GDM1 (cell line): ENCODE measurements at regions not wholly inside any gene's neighbourhood (a gene's known extent, or its start where the extent isn't known, plus 50 kb on each side); places are given as distances from the start of the nearest gene placed in this dataset.

Experiments used
- DNase-seq: peaks from one replicate; lab custom pipeline; 2025; lab: John Stamatoyannopoulos, UW

DNA sequence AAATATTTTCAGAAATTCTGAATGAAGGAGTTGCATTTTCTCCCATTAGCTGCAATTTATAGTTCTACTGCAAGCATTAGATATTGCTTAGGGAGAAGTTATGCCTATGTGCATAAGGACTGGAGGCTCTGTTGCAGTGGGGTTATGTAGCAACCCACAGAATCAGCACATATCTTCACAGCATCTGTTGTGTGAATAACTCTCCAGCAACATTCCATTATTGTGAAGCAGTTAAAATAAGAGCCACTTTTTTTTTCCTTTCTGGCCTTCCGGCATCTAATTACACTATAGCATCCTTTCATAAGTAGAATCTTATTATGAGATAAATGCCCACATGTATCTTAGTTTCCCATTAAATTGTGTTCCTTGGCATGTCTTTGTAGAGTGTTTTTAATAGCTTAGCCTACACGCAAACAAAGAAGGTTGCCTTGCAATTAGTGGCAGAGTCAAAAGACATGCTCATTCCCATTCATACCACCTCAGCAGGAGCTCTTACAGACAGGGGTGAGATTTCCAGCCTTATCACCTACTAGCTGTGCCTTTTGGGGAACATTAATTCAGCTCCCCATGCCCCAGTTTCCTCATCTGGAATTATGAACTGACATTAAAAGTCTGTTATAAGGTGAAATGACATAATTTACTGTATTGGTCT, 596.0 kb upstream of the GOT2 start:
- no peak for DNase-seq

DNA sequence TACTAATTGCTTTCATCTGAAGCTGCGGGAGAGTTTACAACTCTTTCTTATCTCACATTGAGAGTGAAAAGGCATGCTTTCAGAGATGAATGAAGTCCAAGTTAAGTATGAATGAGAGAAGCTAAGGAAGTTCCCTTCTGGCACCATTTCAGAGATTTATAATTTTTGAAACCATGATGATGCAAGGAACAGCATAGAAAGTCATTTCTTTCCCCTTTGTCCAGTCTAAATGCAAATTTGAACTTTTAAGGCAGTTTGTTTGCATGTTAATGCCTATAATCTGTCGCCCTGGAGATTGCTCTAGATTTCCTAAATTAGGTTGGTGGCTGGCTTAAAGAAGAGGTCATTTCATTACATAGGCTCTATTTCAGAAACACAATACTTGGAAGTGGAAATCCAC, 594.8 kb upstream of the GOT2 start:
- no peak for DNase-seq

DNA sequence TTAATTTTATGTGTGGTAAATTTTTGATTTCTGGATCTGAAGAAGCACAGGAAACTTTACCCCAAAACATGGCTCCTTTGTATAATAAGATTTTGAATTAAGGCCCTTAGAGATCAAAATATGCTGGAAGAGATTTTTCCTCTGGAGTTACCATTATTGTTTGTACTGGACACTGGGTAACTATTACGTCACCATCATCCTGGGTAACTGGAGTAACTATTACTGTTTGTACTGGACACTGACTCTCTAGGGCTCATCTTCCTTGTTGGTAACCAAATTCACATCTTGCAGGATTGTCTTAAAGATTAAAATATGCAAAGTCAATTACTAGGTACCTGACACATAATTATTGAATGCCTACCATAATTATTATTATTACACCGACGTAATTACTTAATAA, 593.8 kb upstream of the GOT2 start:
- DNase-seq, result no peak

DNA sequence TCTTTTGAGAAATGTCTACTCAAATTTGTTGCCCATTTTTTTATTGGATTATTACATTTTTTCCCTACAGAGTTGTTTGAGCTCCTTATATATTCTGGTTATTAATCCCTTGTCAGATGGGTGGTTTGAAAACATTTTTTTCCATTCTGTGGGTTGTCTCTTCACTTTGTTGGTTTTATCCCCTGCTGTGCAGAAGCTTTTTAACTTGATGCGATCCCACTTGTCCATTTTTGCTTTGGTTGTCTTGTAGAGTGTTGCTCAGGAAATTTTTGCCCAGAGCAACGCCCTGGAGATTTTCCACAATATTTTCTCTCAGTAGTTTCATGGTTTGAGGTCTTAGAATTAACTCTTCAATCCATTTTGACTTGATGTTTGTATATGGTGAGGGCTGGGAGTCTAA, 592.8 kb upstream of the GOT2 start:
- DNase-seq, result no peak

DNA sequence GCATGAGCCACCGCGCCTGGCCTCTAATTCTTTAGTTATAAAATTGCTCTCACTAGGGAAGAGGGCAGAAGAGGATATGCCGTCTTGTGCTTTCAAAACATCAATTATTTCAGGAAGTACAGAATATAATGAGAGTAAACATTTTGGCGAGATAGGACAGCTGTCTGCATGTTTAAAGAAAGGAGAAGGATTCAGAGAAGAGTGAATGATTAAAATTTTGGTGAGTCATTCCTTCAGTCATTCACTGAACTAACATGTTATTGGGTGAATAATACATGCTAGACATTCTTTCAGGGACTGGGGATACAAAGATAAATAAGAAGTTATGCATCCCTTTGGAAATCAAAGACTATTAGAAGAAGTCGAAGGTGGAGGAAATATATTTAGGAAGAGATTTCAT, 590.3 kb upstream of the GOT2 start:
- DNase-seq, result no peak

DNA sequence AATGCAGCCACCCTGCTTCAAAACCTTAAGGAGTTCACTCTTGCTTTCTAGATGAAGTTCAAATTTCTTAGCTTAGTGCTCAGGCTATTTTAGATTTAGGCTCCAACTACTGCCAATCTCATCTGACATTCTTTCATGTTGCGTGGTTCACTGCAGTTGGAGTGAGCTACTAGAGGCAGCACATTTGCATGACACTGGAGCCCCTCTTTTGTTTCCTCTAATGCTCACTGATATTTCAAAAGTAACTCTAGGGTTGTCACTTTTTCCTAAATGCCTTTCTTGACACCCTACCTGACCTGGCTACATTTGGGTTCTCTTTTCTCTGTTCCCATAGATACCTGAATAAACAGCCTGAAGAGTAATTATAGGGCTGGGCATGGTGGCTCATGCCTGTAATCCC, 586.5 kb upstream of the GOT2 start:
- no peak for DNase-seq

DNA sequence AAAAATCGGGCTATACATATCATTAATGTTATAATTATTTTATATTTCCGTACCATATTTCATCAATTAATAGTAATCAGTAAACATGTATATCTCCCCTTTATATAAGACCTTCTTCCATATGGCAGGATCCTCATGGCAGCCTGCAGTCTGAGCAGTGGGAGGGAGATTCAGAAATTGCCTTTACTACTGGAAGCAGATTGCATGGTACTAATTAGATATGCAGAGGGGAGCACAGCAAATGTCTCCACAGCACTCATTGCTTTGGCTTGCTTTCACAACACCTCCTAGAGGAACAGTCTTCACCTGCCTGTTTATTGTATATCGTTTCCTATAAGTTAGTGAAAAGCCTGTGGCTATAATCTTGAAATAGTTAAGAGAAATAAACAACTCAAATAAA, 585.8 kb upstream of the GOT2 start:
- DNase-seq, result no peak

DNA sequence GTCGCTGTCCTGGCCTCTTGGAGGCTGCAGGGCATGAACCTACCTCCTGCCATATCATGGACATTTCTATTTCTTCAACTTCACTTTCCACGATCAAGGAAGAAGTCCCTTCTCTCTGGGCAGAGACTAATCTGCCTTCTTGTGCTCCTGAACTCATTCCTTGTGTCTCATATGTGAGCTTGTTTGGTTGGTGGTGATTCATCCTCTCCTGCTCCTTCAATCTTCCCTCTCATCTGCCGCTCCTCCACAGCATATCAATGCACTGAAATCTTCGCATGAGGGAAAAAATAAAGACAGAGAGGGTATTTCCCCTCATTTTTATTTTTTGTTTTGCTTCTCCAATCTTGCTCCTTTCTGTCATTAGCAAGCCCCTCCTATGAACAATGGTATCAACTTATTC, 571.7 kb upstream of the GOT2 start:
- DNase-seq, result no peak

DNA sequence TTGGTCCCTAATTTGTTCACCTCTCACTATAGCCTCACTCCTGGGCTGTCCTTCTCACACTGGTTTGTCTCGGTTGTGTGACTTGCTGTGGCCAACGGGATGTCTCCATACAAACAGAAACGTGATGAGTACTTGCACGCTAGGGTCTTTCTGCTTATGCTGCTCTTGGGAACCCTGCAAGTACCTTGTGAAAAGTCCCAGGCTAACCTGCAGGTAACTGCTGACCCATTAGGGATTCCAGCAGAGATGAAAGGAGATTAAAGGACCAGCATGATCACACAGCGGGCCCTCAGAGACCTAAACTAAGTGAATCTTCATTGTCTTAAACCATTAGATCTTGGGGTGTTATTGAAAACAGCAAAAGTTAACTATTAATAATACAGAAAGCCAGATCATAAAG, 562.8 kb upstream of the GOT2 start:
- no peak for DNase-seq

DNA sequence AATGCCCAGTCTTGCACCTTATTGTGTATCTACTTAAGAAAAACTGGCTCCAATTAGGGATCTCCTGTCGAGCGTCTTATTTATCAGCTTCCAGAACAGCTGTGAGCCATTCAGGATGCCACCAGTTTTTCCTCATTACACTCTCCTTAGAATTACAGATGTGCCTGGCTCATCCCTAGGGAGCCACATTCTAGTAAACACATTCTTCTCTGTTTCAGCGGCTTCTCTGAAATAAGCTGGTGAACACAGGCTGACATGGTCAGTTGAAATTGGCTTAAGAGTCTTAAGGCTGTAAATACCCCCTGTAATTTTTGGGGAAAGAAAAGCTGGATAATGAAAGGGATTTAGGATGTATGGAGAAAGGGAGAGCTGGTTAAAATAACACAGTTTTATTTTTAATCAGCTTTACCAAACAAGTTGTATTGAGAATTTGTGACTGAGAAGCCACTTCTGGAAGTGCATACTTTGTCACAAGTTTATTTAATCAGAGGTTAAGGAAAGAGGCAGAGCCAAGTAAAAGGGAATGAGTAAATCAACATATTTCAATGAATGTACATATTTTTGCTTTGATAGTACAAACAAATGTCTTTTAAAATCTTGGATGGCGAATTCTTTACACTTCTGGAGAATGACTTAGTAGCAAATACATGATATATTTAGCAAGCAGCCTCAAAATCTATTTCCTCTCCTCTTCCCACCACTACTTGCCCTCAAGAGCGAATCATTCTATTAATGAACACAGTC, 562.0 kb upstream of the GOT2 start:
- DNase-seq, result no peak

DNA sequence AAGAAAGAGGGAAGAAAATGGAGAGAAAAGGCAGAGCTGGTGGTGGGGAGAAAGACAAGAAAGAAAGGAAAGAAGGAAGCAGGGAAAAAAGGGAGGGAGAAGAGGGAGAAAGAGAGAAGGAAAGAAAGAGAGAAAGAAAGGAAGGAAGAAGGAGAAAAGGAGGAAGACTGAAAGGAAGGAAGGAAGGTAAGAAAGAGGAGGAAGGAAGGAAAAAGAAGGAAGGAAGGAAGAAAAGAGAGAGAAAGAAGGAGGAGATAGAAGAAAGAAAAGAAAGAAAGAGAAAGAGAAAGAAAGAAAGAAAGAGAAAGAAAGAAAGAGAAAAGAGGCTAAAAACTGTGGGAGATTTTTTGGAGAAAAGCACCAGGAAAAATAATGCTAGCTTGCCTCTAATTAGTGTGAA, 561.4 kb upstream of the GOT2 start:
- no peak for DNase-seq

DNA sequence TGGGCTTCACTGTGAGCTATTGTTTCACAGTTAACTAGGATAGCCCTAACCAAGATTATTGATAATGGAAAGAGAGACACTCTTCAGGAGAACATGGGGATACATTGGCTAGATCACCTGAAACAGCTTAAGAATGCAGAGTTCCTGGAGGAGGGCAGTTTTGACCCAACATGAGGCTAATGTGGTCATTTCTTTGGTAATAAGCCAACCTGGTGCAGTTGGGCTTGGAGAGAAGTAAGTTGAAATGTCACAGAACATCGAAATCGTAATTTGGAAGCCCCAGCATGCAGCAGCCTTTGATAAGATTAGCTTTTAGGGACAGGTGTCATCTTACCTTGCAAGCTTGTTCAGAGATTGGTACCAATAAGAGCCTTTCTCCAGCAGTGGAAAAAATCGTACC, 556.6 kb upstream of the GOT2 start:
- no peak for DNase-seq

DNA sequence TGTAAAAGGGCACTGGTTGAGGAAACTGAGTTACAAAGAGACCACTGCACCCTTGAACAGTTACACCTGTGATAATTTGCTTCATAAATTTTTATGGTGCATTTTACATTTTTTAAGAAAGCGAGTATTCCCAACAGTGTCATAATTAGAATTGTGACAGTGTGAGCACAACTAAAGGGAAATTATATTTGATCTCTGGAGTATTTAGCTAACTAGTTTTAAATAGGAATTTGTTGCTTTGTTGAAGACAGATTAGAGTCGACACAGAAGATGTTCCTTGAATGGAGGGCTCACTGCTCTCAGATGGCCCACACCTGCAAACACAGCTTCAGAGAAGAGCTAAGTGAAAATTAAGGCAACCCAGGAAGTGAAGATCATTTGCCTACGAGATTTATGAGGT, 555.0 kb upstream of the GOT2 start:
- DNase-seq, result no peak

DNA sequence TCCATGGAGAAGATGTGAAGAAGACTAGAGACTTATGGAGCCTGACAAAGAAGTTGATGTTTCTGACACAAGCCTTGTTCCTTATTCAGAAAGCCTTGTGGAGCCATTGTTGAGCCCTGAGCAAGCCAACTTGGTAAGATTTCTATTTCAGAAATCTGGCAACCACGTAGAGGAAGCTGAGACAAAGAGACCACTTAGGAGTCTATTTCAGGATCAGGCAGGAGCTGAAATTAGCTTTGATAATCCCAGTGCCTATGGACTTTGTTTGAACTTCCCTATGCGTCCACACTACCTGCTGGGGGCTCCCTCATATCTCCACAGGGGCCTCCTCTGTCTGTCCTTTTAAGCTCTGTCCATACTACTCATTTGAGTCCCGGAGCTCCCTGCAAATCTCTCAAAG, 540.0 kb upstream of the GOT2 start:
- DNase-seq, result no peak

DNA sequence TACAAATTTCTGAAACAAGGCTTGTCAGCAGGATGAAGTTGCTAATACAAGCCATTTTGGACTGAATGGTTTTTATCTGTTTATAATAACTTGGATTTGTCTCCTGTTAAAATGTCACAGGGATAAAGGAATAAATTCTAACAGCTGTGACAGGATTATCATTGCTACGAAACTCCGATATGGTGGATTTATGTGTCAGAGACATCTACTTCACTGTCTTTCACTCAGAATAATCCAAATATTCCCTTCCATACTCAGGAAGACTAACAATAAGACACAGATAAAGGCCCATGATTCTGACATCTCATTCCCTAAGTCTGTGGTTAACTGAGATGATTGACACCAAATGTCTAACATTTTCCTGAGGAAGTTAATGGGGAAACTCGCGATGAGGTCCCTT, 529.8 kb upstream of the GOT2 start:
- no peak for DNase-seq

DNA sequence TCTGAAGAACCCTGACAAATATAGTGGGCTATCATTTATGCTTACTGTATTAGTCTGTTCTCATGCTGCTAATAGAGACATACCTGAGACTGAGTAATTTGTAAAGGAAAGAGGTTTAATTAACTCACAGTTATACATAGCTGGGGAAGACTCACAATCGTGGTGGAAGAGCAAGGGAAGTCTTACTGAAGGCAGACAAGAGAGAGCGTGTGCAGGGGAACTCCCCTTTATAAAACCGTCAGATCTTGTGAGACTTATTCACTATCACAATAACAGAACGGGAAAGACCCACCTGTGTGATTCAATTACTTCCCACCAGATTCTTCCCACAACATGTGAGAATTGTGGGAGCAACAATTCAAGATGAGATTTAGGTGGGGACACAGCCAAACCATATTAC, 526.8 kb upstream of the GOT2 start:
- no peak for DNase-seq

DNA sequence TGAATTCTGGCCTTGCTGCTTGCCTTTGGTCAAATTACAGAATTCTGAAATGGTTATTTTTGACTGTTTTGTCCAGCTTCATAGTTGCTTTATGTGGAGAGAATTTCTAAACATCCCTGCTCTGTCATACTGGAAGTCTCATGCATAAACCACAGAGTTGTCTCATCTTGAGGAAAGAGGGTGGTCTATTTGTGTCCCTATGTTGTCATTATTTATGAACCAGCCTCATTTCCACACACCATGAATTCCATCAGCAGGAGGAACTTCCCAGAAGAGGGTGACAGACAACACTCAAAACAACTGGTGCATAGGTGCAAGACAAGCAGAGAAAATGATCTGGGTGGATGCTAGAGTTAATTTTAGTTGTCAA, 525.8 kb upstream of the GOT2 start:
- no peak for DNase-seq

DNA sequence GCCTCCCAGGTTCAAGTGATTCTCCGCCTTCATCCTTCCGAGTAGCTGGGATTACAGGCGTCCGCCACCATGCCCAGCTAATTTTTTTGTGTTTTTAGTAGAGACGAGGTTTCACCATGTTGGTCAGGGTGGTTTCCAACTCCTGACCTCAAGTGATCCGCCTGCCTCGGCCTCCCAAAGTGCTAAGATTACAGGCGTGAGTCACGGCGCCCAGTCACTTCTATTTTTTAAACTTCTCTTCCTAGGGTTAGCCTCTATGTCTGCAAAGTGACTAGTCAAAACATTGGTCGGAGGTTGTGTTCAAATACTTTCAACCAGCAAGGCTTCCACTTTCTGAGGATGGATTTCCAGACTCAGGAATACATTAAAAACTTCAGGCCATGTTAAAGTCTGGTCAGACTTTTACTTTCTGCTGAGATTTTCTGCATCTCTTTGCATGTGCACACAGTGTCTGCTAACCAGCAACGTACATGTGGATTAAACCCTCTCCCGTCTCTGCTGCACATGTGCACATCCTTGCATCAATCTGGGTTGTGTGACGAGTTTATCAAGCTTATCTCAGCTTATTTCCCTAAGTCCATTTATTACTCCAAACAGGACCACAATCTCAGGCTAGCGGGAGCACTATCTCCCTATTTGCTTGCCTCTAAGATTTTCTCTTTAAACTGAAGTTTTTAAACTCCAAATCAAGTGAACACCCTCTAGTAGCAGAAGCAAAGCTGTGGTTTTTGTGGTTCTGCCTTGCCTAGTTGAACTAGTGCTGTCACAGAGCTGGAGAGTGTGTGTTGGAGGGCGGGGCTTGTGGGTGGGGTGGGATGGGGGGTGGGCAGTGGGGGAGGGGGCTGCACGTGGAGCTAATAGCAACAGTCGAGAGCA, 525.2 kb upstream of the GOT2 start:
- no peak for DNase-seq

DNA sequence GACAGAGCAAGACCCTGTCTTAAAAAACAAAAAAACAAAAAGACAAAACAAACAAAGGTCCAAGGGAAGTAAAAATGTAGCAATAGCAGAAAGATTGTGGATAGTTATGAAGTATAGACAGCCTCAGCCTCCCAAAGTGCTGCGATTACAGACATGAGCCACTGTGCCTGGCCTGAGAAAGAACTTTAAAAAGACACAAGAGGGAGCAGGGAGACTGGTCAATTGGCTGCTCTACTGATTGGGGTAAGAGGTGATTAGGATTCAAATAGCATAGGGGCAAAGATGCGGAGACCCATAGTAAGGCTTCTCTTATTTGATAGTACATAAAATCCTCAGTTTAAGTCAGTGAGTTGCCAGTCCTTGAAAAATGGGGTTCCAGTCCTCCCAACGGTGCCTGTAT, 518.2 kb upstream of the GOT2 start:
- DNase-seq, result no peak

DNA sequence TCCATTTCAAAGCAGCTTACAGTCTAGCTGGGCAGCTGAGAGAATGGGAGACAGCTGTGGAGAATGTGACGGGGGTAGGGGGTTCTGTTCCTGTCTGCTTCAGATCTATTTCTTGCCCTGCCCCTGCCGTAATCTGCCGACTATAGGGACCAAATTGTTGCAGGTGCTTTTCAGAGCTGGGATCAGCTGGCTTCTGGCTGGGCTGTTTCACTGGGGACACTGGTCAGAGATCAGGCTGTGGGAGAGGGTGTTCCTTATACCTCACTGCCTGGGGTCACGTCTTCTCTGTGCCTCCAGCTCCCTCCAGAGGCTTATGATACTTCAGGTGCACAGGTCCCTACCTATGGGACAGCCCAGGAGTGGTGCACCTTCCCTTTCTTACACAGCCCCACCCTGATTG, 514.9 kb upstream of the GOT2 start:
- no peak for DNase-seq

DNA sequence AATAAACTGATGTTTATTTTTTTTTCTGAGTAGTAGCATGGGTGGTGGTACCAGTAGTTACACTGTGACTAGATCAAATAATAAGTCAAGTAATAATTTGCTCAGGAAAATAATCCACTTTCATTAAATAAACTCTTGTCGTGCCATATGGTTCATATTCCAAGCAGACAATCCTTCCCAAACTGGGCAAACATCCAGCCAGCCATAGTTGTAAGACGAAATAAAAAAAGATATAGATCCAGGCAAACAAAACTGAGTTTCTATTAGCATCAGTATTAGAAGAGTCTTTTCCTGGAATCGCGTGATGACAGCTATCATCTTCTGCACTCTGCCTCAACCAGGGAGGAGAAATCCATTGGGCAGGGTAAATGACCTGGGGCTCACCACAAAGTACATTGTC, 508.4 kb upstream of the GOT2 start:
- DNase-seq, result no peak

DNA sequence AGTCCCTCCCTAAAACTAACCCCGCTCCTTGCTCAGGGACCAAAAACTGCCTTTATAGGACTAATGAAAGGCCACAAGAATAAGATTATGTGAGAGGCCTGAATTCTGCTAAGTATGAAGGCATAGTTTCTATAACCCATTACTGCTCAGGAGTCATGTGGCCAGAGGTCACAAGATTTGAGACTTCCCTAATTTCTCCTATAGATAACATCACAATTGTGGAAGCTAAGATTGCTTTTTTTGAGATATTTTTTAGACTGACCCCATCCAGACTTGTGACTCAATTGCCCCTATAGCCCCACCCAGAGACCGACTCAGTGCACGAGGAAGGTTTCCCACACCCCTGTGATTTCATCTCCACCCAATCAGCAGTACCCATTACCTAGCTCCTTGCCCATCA, 504.1 kb upstream of the GOT2 start:
- DNase-seq, result no peak

DNA sequence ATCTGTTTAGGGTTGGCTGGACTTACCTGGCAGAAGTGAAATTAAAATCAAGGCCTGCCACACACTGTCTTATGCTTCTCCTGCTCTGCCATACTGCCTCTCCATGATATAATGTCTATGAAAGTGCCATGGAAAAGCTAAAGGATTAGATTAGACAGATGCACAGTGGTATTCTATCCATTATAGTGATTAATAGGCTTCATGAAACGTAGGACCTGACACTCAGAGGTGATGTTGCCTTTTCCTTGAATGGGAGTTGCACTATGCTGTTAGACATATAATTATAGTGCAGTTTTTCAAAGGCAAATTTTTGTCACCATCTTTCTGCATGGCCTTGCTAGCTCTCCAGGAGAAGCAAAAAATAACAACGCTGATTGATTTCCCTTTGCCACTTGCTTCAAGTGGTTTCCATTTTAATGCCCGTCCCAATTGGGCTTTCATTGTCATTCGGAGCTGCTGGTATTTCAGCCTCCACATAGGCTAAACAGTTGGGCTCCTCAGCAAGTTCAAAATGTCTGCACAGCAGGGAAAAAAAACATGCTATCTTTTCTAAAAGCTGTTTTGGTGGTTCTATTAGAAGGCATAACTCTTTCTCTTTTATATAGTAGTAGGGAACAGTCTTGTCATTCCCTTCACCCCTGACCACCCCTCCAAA, 502.8 kb upstream of the GOT2 start:
- no peak for DNase-seq
